ENCODE measurements at regions not wholly inside any gene's neighbourhood (a gene's known extent, or its start where the extent isn't known, plus 50 kb on each side); places are given as distances from the start of the nearest gene placed in this dataset.
"Not testable (repeated sequence)": the region's sequence is repeated elsewhere in the genome, so short reads cannot be mapped to it uniquely, and the experiment has no call there.

DNA sequence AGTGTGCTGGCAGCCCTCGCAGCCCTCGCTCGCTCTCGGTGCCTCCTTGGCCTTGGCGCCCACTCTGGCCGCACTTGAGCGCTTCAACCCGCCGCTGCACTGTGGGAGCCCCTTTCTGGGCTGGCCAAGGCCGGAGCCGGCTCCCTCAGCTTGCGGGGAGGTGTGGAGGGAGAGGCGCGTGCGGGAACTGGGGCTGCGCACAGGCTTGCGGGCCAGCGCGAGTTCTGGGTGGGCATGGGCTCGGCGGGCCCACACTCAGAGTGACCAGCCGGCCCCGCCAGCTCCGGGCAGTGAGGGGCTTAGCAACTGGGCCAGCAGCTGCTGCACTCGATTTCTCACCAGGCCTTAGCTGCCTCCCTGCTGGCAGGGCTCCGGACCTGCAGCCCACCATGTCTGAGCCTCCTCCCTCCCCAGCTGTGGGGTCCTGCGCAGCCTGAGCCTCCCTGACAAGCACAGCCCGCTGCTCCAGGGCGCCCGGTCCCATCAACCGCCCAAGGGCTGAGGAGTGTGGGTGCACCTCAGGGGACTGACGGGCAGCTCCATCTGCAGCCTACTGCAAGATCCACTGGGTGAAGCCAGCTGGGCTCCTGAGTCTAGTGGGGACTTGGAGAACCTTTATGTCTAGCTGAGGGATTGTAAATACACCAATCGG, 786.0 kb upstream of the SORCS1 start:
- not testable (repeated sequence) for DNase-seq

GRCh38 chr10:107942826-107943225, 778.3 kb upstream of the SORCS1 start:
- no peak for DNase-seq

- DNase-seq: no peak
These were observed 768.6 kb upstream of the SORCS1 start for GRCh38 chr10:107933076-107933475.

DNA sequence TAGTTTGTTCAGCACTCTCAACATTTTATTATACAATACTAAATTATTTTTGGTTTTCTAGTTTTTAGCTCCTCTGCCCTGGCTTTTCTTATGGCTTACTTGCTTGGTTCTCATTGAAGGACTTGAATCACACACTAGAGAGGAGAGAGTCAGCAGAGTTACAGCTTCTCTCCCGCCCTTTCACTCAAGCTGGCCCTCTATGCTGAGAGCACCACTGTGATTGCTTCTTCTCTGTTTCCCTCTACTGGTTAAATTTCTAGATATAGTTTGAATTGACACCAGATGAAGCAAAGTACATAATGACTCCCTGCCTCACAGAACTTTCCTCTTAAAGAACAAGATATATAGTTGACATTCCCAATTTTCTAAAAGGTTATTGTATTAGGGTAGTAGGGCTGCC, 767.3 kb upstream of the SORCS1 start:
- no peak for DNase-seq

GRCh38 chr10:107930037-107930436, 765.5 kb upstream of the SORCS1 start:
- DNase-seq: no peak

DNA sequence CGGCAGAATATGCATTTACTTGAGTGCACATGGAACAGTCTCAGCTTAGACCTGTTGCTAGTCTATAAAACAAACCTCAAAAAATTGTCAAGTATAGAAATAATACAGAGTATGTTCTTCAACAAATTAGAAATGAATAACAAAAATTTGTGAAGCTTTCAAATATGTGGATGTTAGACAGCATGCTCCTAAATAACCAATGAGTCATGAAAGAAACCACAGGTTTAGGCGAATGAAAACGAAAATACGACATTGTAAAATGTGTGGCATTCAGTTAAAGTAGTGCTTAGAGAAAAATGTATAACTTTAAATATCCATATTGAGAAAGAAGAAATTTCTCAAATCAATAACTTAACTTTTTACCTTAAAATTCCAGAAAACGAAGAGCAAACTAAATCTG, 760.0 kb upstream of the SORCS1 start:
- DNase-seq: no peak

- no peak for DNase-seq
These were observed 755.2 kb upstream of the SORCS1 start for GRCh38 chr10:107919626-107920235.

- DNase-seq: no peak
These were observed 753.7 kb upstream of the SORCS1 start for GRCh38 chr10:107918171-107918570.

GRCh38 chr10:107915215-107915610, 750.7 kb upstream of the SORCS1 start:
- DNase-seq: peak; percentile 62

- DNase-seq: peak; percentile 73
These were observed 750.1 kb upstream of the SORCS1 start for GRCh38 chr10:107914450-107915214.

- DNase-seq: peak; percentile 46
These were observed 749.1 kb upstream of the SORCS1 start for GRCh38 chr10:107913317-107914294.

DNA sequence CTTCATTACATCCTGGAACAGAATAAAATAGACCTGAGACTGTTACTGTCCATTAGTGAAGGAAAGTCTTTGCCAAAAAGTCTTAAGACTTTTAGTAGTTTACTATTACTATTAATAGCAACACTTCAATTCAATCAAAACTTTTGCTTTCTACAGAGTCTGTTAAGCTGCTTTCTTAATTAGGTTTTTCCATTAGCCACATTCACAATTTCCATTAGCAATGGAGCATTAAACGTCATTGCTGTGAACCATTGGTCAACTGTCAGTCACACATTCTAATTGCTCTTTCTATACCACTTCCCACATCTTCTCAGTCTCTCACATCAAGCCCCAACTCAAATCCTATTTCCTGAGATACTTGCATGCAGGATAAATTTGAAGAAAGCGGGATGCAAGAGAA, 736.6 kb upstream of the SORCS1 start:
- DNase-seq: no peak

GRCh38 chr10:107900131-107900530, 735.6 kb upstream of the SORCS1 start:
- no peak for DNase-seq

DNA sequence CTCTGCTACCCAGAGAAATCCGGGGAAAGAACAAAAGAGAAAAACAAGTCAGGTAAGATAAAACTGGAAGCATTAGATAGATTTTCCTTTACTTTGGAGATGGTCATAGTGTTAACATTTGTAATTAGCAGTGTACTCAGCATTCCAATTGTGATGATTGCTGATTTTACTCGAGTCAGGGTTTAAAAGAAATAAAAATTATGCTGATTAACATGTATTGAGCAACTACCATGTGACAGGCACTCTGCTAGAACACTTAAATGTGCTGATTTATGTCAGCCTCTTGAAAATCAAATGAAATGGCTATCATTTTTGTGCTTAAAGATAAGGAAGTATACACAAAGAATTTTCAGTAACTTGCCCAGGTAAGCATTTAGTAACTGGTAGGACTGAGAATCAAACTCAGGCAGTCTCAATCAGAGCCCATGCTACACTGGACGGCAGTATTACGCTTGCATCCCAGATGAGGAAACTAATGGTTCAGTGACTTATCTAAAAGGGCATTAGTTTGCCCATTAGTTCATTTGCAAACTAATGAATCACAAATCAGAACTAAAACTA, 735.1 kb upstream of the SORCS1 start:
- no peak for DNase-seq

GRCh38 chr10:107899075-107899474, 734.6 kb upstream of the SORCS1 start:
- no peak for DNase-seq

DNA sequence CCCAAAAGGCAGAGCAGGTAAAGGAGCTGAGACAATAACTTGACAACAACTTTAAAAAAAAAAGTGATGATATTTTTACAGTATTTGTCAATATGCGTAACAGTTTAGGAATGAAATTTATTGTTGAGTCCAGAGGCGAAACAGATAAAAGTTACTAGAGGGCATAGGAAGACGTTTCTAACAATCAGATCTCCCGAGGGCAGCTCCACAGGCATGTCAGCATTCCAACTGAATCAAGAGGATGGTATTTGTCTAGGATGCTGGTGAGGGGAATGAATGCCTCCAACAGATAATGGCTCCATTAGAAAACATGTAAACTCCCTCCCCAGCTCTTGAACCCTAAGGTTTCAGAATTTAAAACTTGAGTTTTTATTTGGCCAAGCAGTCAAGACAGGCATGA, 733.9 kb upstream of the SORCS1 start:
- DNase-seq: no peak

GRCh38 chr10:107894516-107894915, 730.0 kb upstream of the SORCS1 start:
- DNase-seq: no peak

GRCh38 chr10:107889105-107889504, 724.6 kb upstream of the SORCS1 start:
- no peak for DNase-seq

DNA sequence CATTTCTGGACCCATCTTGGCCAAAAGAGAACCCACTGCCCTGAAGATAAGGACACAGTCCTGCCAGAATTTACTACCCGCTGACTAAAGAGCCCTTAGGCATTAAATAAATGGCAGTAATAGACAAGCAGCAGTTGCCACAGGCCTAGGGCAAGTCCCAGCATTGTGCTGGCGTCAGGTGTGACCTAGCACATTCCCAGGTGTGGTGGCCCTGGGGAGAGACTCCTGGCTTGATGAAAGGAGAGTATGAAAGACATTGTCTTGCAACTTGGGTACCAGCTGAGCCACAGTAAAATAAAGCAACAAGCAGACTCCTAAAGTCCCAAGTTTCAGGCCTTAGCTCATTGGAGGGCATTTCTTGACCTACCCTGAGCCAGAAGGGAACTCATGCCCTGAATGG, 715.7 kb upstream of the SORCS1 start:
- DNase-seq: no peak

DNA sequence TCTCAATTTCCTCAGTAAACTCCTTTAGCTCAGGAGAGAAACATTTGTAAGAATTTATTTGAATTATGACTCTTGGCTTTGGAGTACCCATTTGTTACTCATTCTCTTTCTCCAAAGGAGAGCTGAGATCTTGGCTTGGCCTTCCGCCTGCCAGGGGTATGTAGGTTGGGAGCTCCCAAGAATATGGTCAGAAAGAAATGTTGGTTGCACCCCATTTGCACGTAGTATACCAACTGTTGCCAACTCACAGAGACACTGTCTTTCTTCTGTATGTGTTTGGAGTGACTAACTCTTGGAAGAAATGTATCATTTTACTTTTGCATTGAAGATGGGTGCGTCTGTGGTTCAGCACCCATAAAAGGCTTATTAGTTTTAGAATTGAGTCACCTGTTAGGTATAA, 708.5 kb upstream of the SORCS1 start:
- no peak for DNase-seq

- no peak for DNase-seq
These were observed 701.2 kb upstream of the SORCS1 start for GRCh38 chr10:107865691-107866090.

DNA sequence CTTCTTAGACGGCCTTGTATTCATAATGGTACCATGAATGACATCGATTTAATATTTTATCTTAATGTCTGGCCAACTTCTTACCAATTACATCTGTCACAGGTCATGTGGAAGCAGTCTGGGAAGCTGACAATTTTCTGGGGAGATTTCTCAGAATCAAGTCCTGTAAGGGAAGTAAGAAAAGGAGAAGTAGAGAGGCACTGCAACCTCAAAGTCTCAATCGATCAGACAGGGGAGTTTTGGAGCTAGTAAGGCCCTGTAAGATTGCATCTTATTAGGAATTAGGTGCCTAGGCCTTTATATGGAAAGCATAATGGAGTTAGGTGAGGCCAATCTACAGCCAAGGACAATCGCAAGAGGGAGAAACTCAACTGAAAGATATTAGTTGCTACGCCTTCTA, 694.6 kb upstream of the SORCS1 start:
- no peak for DNase-seq

DNA sequence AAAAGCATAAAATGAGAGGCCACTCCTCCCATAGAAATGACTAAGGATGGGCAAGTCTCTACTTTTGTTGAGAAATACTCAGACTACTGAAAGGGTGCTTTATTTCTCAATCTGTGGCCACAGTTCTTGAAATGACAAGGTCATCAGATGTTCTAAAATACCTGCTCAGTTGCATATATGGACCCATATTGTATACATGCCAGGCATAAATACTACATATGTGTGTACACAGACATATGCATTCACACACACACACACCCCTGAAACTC, 691.5 kb upstream of the SORCS1 start:
- no peak for DNase-seq

All from eye (tissue), 1 donor.